HT1080 (cell line): ENCODE measurements at regions not wholly inside any gene's neighbourhood (a gene's known extent, or its start where the extent isn't known, plus 50 kb on each side); places are given as distances from the start of the nearest gene placed in this dataset.

Experiments used
- DNase-seq: peaks from one replicate; pipeline ENCODE4 v3.0.0-alpha.2; 2015; ENCODE audit warnings: low read depth

- no peak for DNase-seq
Observed at GRCh38 chr1:84090447-84091245, 53.4 kb upstream of the PRKACB start.

- no peak for DNase-seq
Observed at GRCh38 chr1:84089867-84090266, 54.2 kb upstream of the PRKACB start.

- peak; percentile 88 for DNase-seq
Observed at GRCh38 chr1:84089465-84089864, 54.6 kb upstream of the PRKACB start.

GRCh38 chr1:84086616-84087015 is 57.5 kb upstream of the PRKACB start:
- DNase-seq: no peak

GRCh38 chr1:84086189-84086588 is 57.9 kb upstream of the PRKACB start:
- no peak for DNase-seq

- DNase-seq: no peak
Observed at GRCh38 chr1:84083307-84083706, 60.8 kb upstream of the PRKACB start.

GRCh38 chr1:84078842-84079202 is 65.2 kb upstream of the PRKACB start:
- DNase-seq: no peak

GRCh38 chr1:84078108-84078841 is 65.8 kb upstream of the PRKACB start:
- peak; percentile 48 for DNase-seq

GRCh38 chr1:84077476-84078107 is 66.5 kb upstream of the PRKACB start:
- DNase-seq: peak; percentile 75

GRCh38 chr1:84073266-84073665 is 70.8 kb upstream of the PRKACB start:
- DNase-seq: no peak

- DNase-seq: no peak
Observed at GRCh38 chr1:84069236-84069845, 70.4 kb upstream of the TTLL7 start.

GRCh38 chr1:84062496-84062895 is 63.6 kb upstream of the TTLL7 start:
- no peak for DNase-seq

- DNase-seq: no peak
Observed at GRCh38 chr1:84061336-84061735, 62.4 kb upstream of the TTLL7 start.

- no peak for DNase-seq
Observed at GRCh38 chr1:84060781-84061180, 61.8 kb upstream of the TTLL7 start.

- DNase-seq: no peak
Observed at GRCh38 chr1:84048820-84049219, 49.9 kb upstream of the TTLL7 start.
